B cell (primary cell): ENCODE measurements at regions not wholly inside any gene's neighbourhood (a gene's known extent, or its start where the extent isn't known, plus 50 kb on each side); places are given as distances from the start of the nearest gene placed in this dataset.

Experiments used
- EZH2 ChIP-seq: IDR thresholded peaks from 2 replicates; pipeline ENCODE4 v1.6.1; 2012; ENCODE audit warnings: borderline replicate concordance, low read depth, mild to moderate bottlenecking, moderate library complexity, low read length; ENCODE audit not compliant: insufficient read depth, poor library complexity, severe bottlenecking
- TF ChIP-seq, protein P1 (sequence below): fragments of 200-600 bp; IDR thresholded peaks from one replicate; pipeline ENCODE4 v1.8.0; 2022; ENCODE audit warnings: antibody characterized with exemption, mild to moderate bottlenecking

DNA sequence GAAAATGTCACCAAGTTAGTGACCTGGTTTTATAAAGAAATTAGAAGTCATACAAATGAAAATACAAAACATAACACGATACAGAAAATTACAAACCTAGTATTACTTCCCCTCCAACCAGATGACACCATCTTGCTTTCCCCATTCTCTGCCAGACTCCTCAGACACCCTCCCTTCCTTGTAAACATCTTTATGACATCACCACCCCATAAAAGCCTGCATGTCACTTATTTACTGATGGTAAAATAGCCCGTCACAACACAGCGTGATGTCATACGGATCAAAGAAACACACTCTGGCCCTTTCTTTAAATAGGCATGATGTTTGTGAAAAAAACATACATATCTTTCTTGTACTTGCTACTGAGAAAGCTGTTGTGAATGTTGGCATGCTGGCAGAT lies 254.8 kb upstream of the SOX11 start:
- TF ChIP-seq, protein P1, sequence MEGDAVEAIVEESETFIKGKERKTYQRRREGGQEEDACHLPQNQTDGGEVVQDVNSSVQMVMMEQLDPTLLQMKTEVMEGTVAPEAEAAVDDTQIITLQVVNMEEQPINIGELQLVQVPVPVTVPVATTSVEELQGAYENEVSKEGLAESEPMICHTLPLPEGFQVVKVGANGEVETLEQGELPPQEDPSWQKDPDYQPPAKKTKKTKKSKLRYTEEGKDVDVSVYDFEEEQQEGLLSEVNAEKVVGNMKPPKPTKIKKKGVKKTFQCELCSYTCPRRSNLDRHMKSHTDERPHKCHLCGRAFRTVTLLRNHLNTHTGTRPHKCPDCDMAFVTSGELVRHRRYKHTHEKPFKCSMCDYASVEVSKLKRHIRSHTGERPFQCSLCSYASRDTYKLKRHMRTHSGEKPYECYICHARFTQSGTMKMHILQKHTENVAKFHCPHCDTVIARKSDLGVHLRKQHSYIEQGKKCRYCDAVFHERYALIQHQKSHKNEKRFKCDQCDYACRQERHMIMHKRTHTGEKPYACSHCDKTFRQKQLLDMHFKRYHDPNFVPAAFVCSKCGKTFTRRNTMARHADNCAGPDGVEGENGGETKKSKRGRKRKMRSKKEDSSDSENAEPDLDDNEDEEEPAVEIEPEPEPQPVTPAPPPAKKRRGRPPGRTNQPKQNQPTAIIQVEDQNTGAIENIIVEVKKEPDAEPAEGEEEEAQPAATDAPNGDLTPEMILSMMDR: no peak
- no peak for TF ChIP-seq EZH2
